ENCODE measurements at regions not wholly inside any gene's neighbourhood (a gene's known extent, or its start where the extent isn't known, plus 50 kb on each side); places are given as distances from the start of the nearest gene placed in this dataset.

DNA sequence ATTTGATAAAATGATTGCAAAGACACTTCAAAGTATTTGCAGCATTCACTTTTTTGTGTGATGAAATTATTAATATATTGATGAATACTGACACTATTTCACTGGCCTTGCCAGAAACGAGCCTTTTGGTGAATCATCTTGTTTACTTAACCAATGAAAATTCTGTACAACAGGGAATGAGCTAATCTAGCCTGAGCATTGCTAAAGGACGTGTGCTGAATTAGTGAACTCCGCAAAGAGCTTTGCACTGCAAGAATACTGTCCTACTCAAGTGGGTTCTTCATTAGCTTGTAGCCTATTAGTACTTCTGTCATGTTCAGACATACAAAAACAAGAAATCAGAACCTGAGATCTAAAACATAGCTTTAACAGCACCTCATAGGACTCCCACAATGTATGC lies 172.0 kb upstream of the NRSN1 start:
- Histone ChIP-seq H3K9me2 (replicated peaks; ENCODE audit: control insufficient read depth, low read length) (no peaks in the 10 kb centered on the region), H3K36me3 (ENCODE audit: control insufficient read depth, low read length) (no peaks in the 10 kb centered on the region), H4K20me1 (ENCODE audit: control insufficient read depth, insufficient read depth, low read depth, low read length) (no peaks in the 10 kb centered on the region), H3K4me2 (ENCODE audit: low read length) (no peak overlapping the region), H3F3A (ENCODE audit: control insufficient read depth, insufficient read depth) (no peaks in the 10 kb centered on the region), H3K27ac (ENCODE audit: low read depth, low read length) (no peak overlapping the region), H3K4me1 (ENCODE audit: control insufficient read depth, low read length) (no peaks in the 10 kb centered on the region), H3K27me3 (ENCODE audit: control insufficient read depth, low read length) (no peaks in the 10 kb centered on the region), H3K9me3 (ENCODE audit: control insufficient read depth, insufficient read depth, low read length) (no peaks in the 10 kb centered on the region), H3K4me3 (ENCODE audit: low read length) (no peak overlapping the region), H3K79me2 (ENCODE audit: control insufficient read depth, low read length) (no peaks in the 10 kb centered on the region)
- TF ChIP-seq EZH2phosphoT487 (IDR thresholded peaks at IDR 0.05; ENCODE audit: borderline replicate concordance, low read length) = no peak
- TF ChIP-seq, protein P1, sequence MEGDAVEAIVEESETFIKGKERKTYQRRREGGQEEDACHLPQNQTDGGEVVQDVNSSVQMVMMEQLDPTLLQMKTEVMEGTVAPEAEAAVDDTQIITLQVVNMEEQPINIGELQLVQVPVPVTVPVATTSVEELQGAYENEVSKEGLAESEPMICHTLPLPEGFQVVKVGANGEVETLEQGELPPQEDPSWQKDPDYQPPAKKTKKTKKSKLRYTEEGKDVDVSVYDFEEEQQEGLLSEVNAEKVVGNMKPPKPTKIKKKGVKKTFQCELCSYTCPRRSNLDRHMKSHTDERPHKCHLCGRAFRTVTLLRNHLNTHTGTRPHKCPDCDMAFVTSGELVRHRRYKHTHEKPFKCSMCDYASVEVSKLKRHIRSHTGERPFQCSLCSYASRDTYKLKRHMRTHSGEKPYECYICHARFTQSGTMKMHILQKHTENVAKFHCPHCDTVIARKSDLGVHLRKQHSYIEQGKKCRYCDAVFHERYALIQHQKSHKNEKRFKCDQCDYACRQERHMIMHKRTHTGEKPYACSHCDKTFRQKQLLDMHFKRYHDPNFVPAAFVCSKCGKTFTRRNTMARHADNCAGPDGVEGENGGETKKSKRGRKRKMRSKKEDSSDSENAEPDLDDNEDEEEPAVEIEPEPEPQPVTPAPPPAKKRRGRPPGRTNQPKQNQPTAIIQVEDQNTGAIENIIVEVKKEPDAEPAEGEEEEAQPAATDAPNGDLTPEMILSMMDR (IDR thresholded peaks at IDR 0.05; ENCODE audit: low read depth, low read length, poor library complexity, severe bottlenecking) = no peak

DNA sequence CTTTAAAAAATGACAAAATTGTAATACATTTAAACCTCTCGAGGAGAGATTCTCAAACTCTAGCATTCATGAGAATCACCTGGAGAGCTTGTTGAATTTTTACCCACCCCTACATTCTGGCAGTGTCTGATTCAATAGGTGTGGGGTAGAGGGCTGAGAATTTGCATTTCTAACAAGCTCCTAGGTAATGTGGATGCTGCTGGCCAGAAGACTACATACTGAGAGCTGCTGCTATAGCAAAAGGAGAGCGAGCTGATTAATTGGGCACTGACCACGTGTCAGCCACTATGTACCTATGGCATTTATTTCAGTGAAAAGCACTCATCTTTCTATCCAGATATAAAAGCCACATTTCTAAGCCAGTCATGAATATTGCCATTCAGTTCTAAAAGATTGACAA lies 169.0 kb upstream of the NRSN1 start:
- TF ChIP-seq EZH2phosphoT487 (IDR thresholded peaks at IDR 0.05; ENCODE audit: borderline replicate concordance, low read length) = no peak
- TF ChIP-seq, protein P1 (IDR thresholded peaks at IDR 0.05; ENCODE audit: low read depth, low read length, poor library complexity, severe bottlenecking) = no peak
- Histone ChIP-seq H3K79me2 (ENCODE audit: control insufficient read depth, low read length) (no peaks in the 10 kb centered on the region), H3K4me2 (ENCODE audit: low read length) (no peak overlapping the region), H3K4me1 (ENCODE audit: control insufficient read depth, low read length) (no peaks in the 10 kb centered on the region), H3K9me2 (replicated peaks; ENCODE audit: control insufficient read depth, low read length) (no peaks in the 10 kb centered on the region), H4K20me1 (ENCODE audit: control insufficient read depth, insufficient read depth, low read depth, low read length) (no peaks in the 10 kb centered on the region), H3K4me3 (ENCODE audit: low read length) (no peak overlapping the region), H3K36me3 (ENCODE audit: control insufficient read depth, low read length) (no peaks in the 10 kb centered on the region), H3F3A (ENCODE audit: control insufficient read depth, insufficient read depth) (no peaks in the 10 kb centered on the region), H3K9me3 (ENCODE audit: control insufficient read depth, insufficient read depth, low read length) (no peaks in the 10 kb centered on the region; the same call in 1 of the 2 replicates), H3K27ac (ENCODE audit: low read depth, low read length) (no peak overlapping the region), H3K27me3 (ENCODE audit: control insufficient read depth, low read length) (no peaks in the 10 kb centered on the region)

DNA sequence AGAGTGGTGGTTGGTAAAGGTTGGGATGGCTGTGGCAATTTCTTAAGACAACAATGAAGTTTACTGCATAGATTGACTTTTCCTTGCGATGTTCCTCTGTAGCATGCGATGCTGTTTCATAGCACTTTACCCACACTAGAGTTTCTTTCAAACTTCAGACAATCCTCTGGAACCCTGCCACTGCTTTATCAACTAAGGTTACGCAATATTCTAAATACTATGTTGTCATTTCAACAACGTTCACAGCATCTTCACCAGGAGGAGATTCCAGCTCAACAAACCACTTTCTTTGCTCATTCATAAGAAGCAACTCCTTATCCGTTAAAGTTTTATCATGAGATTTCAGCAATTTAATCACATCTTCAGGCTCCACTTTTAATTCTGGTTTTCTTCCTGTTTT lies 161.2 kb upstream of the NRSN1 start:
- Histone ChIP-seq H3K4me2 (ENCODE audit: low read length) (no peak overlapping the region), H3F3A (ENCODE audit: control insufficient read depth, insufficient read depth) (no peaks in the 10 kb centered on the region), H3K9me2 (replicated peaks; ENCODE audit: control insufficient read depth, low read length) (no peaks in the 10 kb centered on the region), H3K4me3 (ENCODE audit: low read length) (no peak overlapping the region), H3K36me3 (ENCODE audit: control insufficient read depth, low read length) (no peaks in the 10 kb centered on the region), H3K79me2 (ENCODE audit: control insufficient read depth, low read length) (no peaks in the 10 kb centered on the region), H3K27ac (ENCODE audit: low read depth, low read length) (no peak overlapping the region), H3K4me1 (ENCODE audit: control insufficient read depth, low read length) (no peaks in the 10 kb centered on the region), H3K9me3 (ENCODE audit: control insufficient read depth, insufficient read depth, low read length) (no peaks in the 10 kb centered on the region), H3K27me3 (ENCODE audit: control insufficient read depth, low read length) (no peaks in the 10 kb centered on the region), H4K20me1 (ENCODE audit: control insufficient read depth, insufficient read depth, low read depth, low read length) (no peaks in the 10 kb centered on the region)
- TF ChIP-seq EZH2phosphoT487 (IDR thresholded peaks at IDR 0.05; ENCODE audit: borderline replicate concordance, low read length) = no peak
- TF ChIP-seq, protein P1 (IDR thresholded peaks at IDR 0.05; ENCODE audit: low read depth, low read length, poor library complexity, severe bottlenecking) = no peak

DNA sequence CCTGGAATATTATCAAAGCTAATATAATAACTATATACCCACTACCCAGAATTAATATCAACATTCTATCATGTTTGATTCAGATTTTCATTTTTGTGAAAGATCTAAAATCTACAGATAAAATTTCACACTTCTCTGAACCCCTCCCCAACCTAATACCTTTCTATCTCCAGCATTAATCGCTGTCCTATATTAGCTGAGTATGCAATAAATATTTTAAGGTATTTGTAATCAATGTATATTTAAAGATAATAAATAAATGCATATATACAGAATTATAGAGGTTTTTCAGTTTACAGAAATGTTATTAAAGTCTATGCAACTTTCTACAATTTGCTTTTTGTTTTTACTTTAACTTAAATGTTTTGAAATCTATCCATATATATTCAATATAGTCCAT lies 156.7 kb upstream of the NRSN1 start:
- no peaks in the 10 kb centered on the region for H3K9me3 ChIP-seq (ENCODE audit: control insufficient read depth, insufficient read depth, low read length)

More for the DNA sequence above, 156.7 kb upstream of the NRSN1 start:
- H3K27ac ChIP-seq (ENCODE audit: low read depth, low read length) = no peak overlapping the region
- no peaks in the 10 kb centered on the region for H3K36me3 ChIP-seq (ENCODE audit: control insufficient read depth, low read length)
- TF ChIP-seq, protein P1 (IDR thresholded peaks at IDR 0.05; ENCODE audit: low read depth, low read length, poor library complexity, severe bottlenecking) = no peak
- TF ChIP-seq EZH2phosphoT487 (IDR thresholded peaks at IDR 0.05; ENCODE audit: borderline replicate concordance, low read length) = no peak
- H3K4me1 ChIP-seq (ENCODE audit: control insufficient read depth, low read length) = no peaks in the 10 kb centered on the region
- H3K9me2 ChIP-seq (replicated peaks; ENCODE audit: control insufficient read depth, low read length) = no peaks in the 10 kb centered on the region
- H3F3A ChIP-seq (ENCODE audit: control insufficient read depth, insufficient read depth) = no peaks in the 10 kb centered on the region
- H3K4me3 ChIP-seq (ENCODE audit: low read length) = no peak overlapping the region
- H4K20me1 ChIP-seq (ENCODE audit: control insufficient read depth, insufficient read depth, low read depth, low read length) = no peaks in the 10 kb centered on the region
- H3K79me2 ChIP-seq (ENCODE audit: control insufficient read depth, low read length) = no peaks in the 10 kb centered on the region
- no peaks in the 10 kb centered on the region for H3K27me3 ChIP-seq (ENCODE audit: control insufficient read depth, low read length)
- no peak overlapping the region for H3K4me2 ChIP-seq (ENCODE audit: low read length)

All from DOHH2 (cell line).